ENCODE measurements at regions not wholly inside any gene's neighbourhood (a gene's known extent, or its start where the extent isn't known, plus 50 kb on each side); places are given as distances from the start of the nearest gene placed in this dataset.

- no peaks in the 10 kb centered on the region for H3K4me1 ChIP-seq (ENCODE audit: insufficient read depth)
- no peak for DNase-seq (ENCODE audit: low spot score)
- H3K9me2 ChIP-seq (replicated peaks; ENCODE audit: insufficient read depth): no peaks in the 10 kb centered on the region
- no peaks in the 10 kb centered on the region for H3K27me3 ChIP-seq
- H2AFZ ChIP-seq: no peak overlapping the region
- TF ChIP-seq EZH2 (IDR thresholded peaks at IDR 0.05; ENCODE audit: borderline replicate concordance): no peak
- no peak for TF ChIP-seq CTCF (IDR thresholded peaks at IDR 0.05; ENCODE audit: poor library complexity)
- TF ChIP-seq EZH2phosphoT487 (IDR thresholded peaks at IDR 0.05; ENCODE audit: low read depth, severe bottlenecking, unreplicated experiment): no peak
- no peaks in the 10 kb centered on the region for H3K36me3 ChIP-seq (replicated peaks; ENCODE audit: insufficient read depth, low read depth)
- whole genome bisulfite sequencing (ENCODE audit: low lambda C conversion rate, missing lambda C conversion rate): 86% methylated on average over 2 of the region's 2 CpGs
- no peak overlapping the region for H3K27ac ChIP-seq
- H3K9me3 ChIP-seq (ENCODE audit: low read depth): no peaks in the 10 kb centered on the region
- H3K4me2 ChIP-seq: no peak overlapping the region
- H3K79me2 ChIP-seq: no peaks in the 10 kb centered on the region
- no peak overlapping the region for H3K4me3 ChIP-seq
- H4K20me1 ChIP-seq (ENCODE audit: insufficient read depth, poor library complexity, severe bottlenecking): no peaks in the 10 kb centered on the region
Measured at GRCh38 chr2:226093364-226093763, 693.9 kb downstream of the NYAP2 start.

- WGBS (ENCODE audit: low lambda C conversion rate, missing lambda C conversion rate): 62% methylated on average over 3 of the region's 3 CpGs
- Histone ChIP-seq H3K9me3 (ENCODE audit: low read depth) (no peaks in the 10 kb centered on the region), H3K9me2 (replicated peaks; ENCODE audit: insufficient read depth) (no peaks in the 10 kb centered on the region), H3K27ac (no peak overlapping the region), H3K4me1 (ENCODE audit: insufficient read depth) (no peaks in the 10 kb centered on the region), H2AFZ (no peak overlapping the region), H3K36me3 (replicated peaks; ENCODE audit: insufficient read depth, low read depth) (no peaks in the 10 kb centered on the region), H4K20me1 (ENCODE audit: insufficient read depth, poor library complexity, severe bottlenecking) (no peaks in the 10 kb centered on the region), H3K79me2 (no peaks in the 10 kb centered on the region), H3K4me3 (no peak overlapping the region), H3K4me2 (no peak overlapping the region), H3K27me3 (no peaks in the 10 kb centered on the region)
- DNase-seq (ENCODE audit: low spot score): no peak
- no peak for TF ChIP-seq EZH2 (IDR thresholded peaks at IDR 0.05; ENCODE audit: borderline replicate concordance)
- TF ChIP-seq EZH2phosphoT487 (IDR thresholded peaks at IDR 0.05; ENCODE audit: low read depth, severe bottlenecking, unreplicated experiment): no peak
- no peak for TF ChIP-seq CTCF (IDR thresholded peaks at IDR 0.05; ENCODE audit: poor library complexity)
Measured at GRCh38 chr2:226088366-226088674, 688.8 kb downstream of the NYAP2 start.

- Histone ChIP-seq H4K20me1 (ENCODE audit: insufficient read depth, poor library complexity, severe bottlenecking) (no peaks in the 10 kb centered on the region), H2AFZ (no peak overlapping the region), H3K4me2 (no peak overlapping the region), H3K79me2 (no peaks in the 10 kb centered on the region), H3K27me3 (no peaks in the 10 kb centered on the region), H3K9me3 (ENCODE audit: low read depth) (no peaks in the 10 kb centered on the region), H3K9me2 (replicated peaks; ENCODE audit: insufficient read depth) (no peaks in the 10 kb centered on the region), H3K36me3 (replicated peaks; ENCODE audit: insufficient read depth, low read depth) (no peaks in the 10 kb centered on the region), H3K4me3 (no peak overlapping the region), H3K27ac (no peak overlapping the region), H3K4me1 (ENCODE audit: insufficient read depth) (no peaks in the 10 kb centered on the region)
- no peak for TF ChIP-seq EZH2 (IDR thresholded peaks at IDR 0.05; ENCODE audit: borderline replicate concordance)
- no peak for TF ChIP-seq CTCF (IDR thresholded peaks at IDR 0.05; ENCODE audit: poor library complexity)
- WGBS (ENCODE audit: low lambda C conversion rate, missing lambda C conversion rate): 89% methylated on average over 5 of the region's 5 CpGs
- DNase-seq (ENCODE audit: low spot score): peak; percentile 12
Measured at GRCh38 chr2:226087505-226088365, 688.2 kb downstream of the NYAP2 start.

Measured in hepatocyte (in vitro differentiated cells).